GM13976 (cell line): ENCODE measurements at regions not wholly inside any gene's neighbourhood (a gene's known extent, or its start where the extent isn't known, plus 50 kb on each side); places are given as distances from the start of the nearest gene placed in this dataset.

Experiments
- DNase-seq: peaks from one replicate; pipeline ENCODE4 v3.0.0; 2012; ENCODE audit warnings: low spot score
- in situ Hi-C: fragments of 300-500 bp; cut with MboI; formaldehyde crosslinking; loops from one replicate; pipeline ENCODE4 v1.12.0; 2022; ENCODE audit warnings: low sequenced_read_pairs, mixed read lengths, inconsistent platforms; ENCODE audit not compliant: unreplicated experiment
- TF ChIP-seq, protein P1 (sequence below): IDR thresholded peaks from 2 replicates; pipeline ENCODE4 v1.5.1; 2012; ENCODE audit warnings: borderline replicate concordance, mild to moderate bottlenecking; ENCODE audit not compliant: insufficient read depth; ENCODE audit errors: extremely low read depth, missing control alignments, control extremely low read depth

DNA sequence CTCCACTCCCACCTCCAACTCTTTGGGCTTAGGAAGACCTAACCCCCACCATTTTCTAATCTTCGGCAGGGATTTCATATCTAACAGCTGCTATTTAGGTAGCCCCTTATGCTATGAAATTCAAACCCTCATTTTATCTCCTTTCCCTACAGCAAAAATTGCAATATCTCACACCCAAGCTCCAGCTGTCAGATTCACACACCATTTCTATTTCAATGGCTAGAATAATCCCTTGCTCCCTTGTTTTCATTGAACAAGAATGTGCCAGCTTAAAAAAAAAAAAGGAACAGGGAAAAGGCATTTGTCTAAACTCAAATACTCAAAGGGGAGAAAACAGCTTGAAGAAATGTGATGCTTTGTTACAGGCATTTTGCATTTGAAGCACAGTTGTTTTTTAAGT is 850.6 kb upstream of the ACVR2A start:
- in situ Hi-C loops = no loop called here
- TF ChIP-seq, protein P1, sequence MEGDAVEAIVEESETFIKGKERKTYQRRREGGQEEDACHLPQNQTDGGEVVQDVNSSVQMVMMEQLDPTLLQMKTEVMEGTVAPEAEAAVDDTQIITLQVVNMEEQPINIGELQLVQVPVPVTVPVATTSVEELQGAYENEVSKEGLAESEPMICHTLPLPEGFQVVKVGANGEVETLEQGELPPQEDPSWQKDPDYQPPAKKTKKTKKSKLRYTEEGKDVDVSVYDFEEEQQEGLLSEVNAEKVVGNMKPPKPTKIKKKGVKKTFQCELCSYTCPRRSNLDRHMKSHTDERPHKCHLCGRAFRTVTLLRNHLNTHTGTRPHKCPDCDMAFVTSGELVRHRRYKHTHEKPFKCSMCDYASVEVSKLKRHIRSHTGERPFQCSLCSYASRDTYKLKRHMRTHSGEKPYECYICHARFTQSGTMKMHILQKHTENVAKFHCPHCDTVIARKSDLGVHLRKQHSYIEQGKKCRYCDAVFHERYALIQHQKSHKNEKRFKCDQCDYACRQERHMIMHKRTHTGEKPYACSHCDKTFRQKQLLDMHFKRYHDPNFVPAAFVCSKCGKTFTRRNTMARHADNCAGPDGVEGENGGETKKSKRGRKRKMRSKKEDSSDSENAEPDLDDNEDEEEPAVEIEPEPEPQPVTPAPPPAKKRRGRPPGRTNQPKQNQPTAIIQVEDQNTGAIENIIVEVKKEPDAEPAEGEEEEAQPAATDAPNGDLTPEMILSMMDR = no peak
- DNase-seq = no peak

- in situ Hi-C loops = no loop called here
- DNase-seq = no peak
- TF ChIP-seq, protein P1 = no peak
These were observed 852.4 kb upstream of the ACVR2A start for GRCh38 chr2:146992466-146992865.

DNA sequence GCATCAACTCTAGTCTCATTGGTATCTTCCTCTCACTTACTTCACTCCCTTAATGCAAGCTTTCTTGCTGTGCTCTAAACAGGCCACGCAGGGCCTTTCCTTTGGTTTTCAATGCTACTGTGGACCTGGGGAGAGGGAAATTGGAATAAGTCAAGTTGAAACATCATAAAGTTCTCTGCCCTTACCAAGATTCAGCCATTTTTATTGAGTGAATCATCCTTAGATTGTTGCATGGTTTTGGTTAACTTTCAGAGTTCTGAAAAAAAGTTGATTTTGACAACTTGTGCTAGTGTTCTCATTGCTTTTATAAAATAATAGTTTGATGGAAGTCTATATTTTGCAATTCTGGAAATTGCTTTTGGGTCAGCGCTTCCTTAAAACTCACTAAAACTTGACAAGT is 852.8 kb upstream of the ACVR2A start:
- no peak for DNase-seq
- TF ChIP-seq, protein P1 = no peak
- in situ Hi-C loops = no loop called here

GRCh38 chr2:146990311-146991054 is 854.3 kb upstream of the ACVR2A start:
- TF ChIP-seq, protein P1 = no peak
- DNase-seq = no peak
- in situ Hi-C loops = no loop called here

DNA sequence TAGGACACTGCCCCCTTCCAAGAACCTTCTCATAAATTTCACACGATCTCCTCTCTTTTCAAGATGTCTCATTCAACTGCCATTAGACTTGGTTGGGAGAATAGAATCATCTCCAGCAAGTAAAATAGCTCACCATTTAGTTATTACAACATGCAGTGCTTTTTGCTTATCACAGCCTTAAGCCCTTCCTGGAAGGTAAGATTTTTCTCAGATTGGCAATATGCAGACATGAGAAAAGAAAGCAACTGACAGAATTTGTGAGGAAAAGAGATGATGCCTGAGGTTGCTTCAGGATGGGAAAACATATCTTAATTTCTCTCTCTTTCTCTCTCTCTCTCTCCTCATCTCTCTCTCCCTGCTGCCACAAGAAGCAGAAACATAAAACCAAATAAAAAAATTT is 855.1 kb upstream of the ACVR2A start:
- in situ Hi-C loops = no loop called here
- no peak for DNase-seq
- TF ChIP-seq, protein P1 = no peak

GRCh38 chr2:146987996-146988395 is 856.8 kb upstream of the ACVR2A start:
- TF ChIP-seq, protein P1 = no peak
- in situ Hi-C loops = no loop called here
- no peak for DNase-seq
